H9 (cell line): ENCODE measurements at regions not wholly inside any gene's neighbourhood (a gene's known extent, or its start where the extent isn't known, plus 50 kb on each side); places are given as distances from the start of the nearest gene placed in this dataset.

Experiments
- DNase-seq: peaks from one replicate; pipeline ENCODE4 v3.0.0-alpha.2; 2017
- H2AFZ ChIP-seq: one replicate; pipeline ENCODE4 v1.6.1; 2013; ENCODE audit warnings: mild to moderate bottlenecking, low read length, control low read depth, moderate library complexity
- H2AK5ac ChIP-seq: 2 replicates; pipeline ENCODE4 v1.6.1; 2013; ENCODE audit warnings: low read length, control low read depth, mixed read lengths; ENCODE audit not compliant: insufficient read length
- H2BK120ac ChIP-seq: one replicate; pipeline ENCODE4 v1.6.1; 2013; ENCODE audit warnings: low read depth, mild to moderate bottlenecking, low read length, control low read depth, inconsistent platforms; ENCODE audit not compliant: poor library complexity, severe bottlenecking
- H2BK12ac ChIP-seq: 2 replicates; pipeline ENCODE4 v1.6.1; 2013; ENCODE audit warnings: low read length, control low read depth, mixed read lengths, low read depth; ENCODE audit not compliant: insufficient read length
- H2BK15ac ChIP-seq: 2 replicates; pipeline ENCODE4 v1.6.1; 2013; ENCODE audit warnings: low read depth, low read length, control low read depth
- H2BK20ac ChIP-seq: one replicate; pipeline ENCODE4 v1.6.1; 2013; ENCODE audit warnings: low read depth, mild to moderate bottlenecking, low read length, control low read depth, inconsistent platforms; ENCODE audit not compliant: poor library complexity, severe bottlenecking
- H2BK5ac ChIP-seq: 2 replicates; pipeline ENCODE4 v1.6.1; 2013; ENCODE audit warnings: low read length, control low read depth, mixed read lengths; ENCODE audit not compliant: insufficient read length
- H3K14ac ChIP-seq: 2 replicates; pipeline ENCODE4 v1.6.1; 2013; ENCODE audit warnings: low read length, control low read depth; ENCODE audit not compliant: insufficient read depth
- H3K18ac ChIP-seq: 2 replicates; pipeline ENCODE4 v1.6.1; 2013; ENCODE audit warnings: low read depth, mild to moderate bottlenecking, mixed read lengths, low read length, control low read depth; ENCODE audit not compliant: insufficient read length
- H3K23ac ChIP-seq: 2 replicates; pipeline ENCODE4 v1.6.1; 2013; ENCODE audit warnings: low read length, control low read depth, mixed read lengths, low read depth; ENCODE audit not compliant: insufficient read length
- H3K23me2 ChIP-seq: 2 replicates; pipeline ENCODE4 v1.6.1; 2013; ENCODE audit warnings: low read depth, mild to moderate bottlenecking, mixed read lengths, low read length, control low read depth; ENCODE audit not compliant: insufficient read length, poor library complexity, severe bottlenecking
- H3K27ac ChIP-seq: 2 replicates; pipeline ENCODE4 v1.5.1; 2013; ENCODE audit warnings: low read length, control low read depth, mixed read lengths, low read depth; ENCODE audit not compliant: insufficient read length
- H3K27me3 ChIP-seq: 2 replicates; pipeline ENCODE4 v1.6.1; 2013; ENCODE audit warnings: low read length, control low read depth, inconsistent platforms; ENCODE audit not compliant: insufficient read depth
- H3K4ac ChIP-seq: 2 replicates; pipeline ENCODE4 v1.6.1; 2013; ENCODE audit warnings: low read depth, mild to moderate bottlenecking, control low read depth, inconsistent platforms, low read length, moderate library complexity
- H3K4me1 ChIP-seq: 2 replicates; pipeline ENCODE4 v1.6.1; 2013; ENCODE audit warnings: low read length, control low read depth, inconsistent platforms; ENCODE audit not compliant: insufficient read depth
- H3K4me2 ChIP-seq: 2 replicates; pipeline ENCODE4 v1.6.1; 2013; ENCODE audit warnings: low read length, control low read depth, mixed read lengths; ENCODE audit not compliant: insufficient read length, insufficient read depth
- H3K56ac ChIP-seq: 2 replicates; pipeline ENCODE4 v1.6.1; 2013; ENCODE audit warnings: low read depth, mild to moderate bottlenecking, mixed read lengths, low read length, control low read depth; ENCODE audit not compliant: insufficient read length
- H3K79me1 ChIP-seq: 2 replicates; pipeline ENCODE4 v1.6.1; 2013; ENCODE audit warnings: low read depth, mild to moderate bottlenecking, moderate library complexity, low read length, control low read depth, inconsistent platforms; ENCODE audit not compliant: insufficient read depth, poor library complexity, severe bottlenecking
- H3K79me2 ChIP-seq: 2 replicates; pipeline ENCODE4 v1.6.1; 2013; ENCODE audit warnings: low read length, control low read depth, inconsistent platforms; ENCODE audit not compliant: insufficient read depth
- H3K9ac ChIP-seq: 2 replicates; pipeline ENCODE4 v1.6.1; 2013; ENCODE audit warnings: low read length, control low read depth, mixed read lengths; ENCODE audit not compliant: insufficient read length; ENCODE audit errors: extremely low read depth
- H3K9me3 ChIP-seq: one replicate; pipeline ENCODE4 v1.6.1; 2013; ENCODE audit warnings: low read depth, low read length, inconsistent platforms; ENCODE audit not compliant: control insufficient read depth
- H3T11ph ChIP-seq: one replicate; pipeline ENCODE4 v1.6.1; 2013; ENCODE audit warnings: mild to moderate bottlenecking, low read length, control low read depth, inconsistent platforms
- H4K20me1 ChIP-seq: one replicate; pipeline ENCODE4 v1.6.1; 2013; ENCODE audit not compliant: control insufficient read depth, insufficient read length, insufficient read depth
- H4K5ac ChIP-seq: 2 replicates; pipeline ENCODE4 v1.6.1; 2013; ENCODE audit warnings: low read depth, mild to moderate bottlenecking, mixed read lengths, low read length, control low read depth; ENCODE audit not compliant: insufficient read length
- H4K8ac ChIP-seq: replicated peaks from 2 replicates; pipeline ENCODE4 v1.6.1; 2013; ENCODE audit warnings: low read length, control low read depth, mixed read lengths, low read depth; ENCODE audit not compliant: insufficient read length
- H4K91ac ChIP-seq: 2 replicates; pipeline ENCODE4 v1.6.1; 2013; ENCODE audit warnings: low read depth, mild to moderate bottlenecking, moderate library complexity, mixed read lengths, low read length, control low read depth; ENCODE audit not compliant: insufficient read length
- H3K27ac Mint-ChIP-seq, 3 experiments: 2 replicates in 2 of 3; 3 replicates in 1 of 3; pipeline ENCODE4 v1.8.0; 2020 to 2021; ENCODE audit warnings: mixed read lengths in 3 of 3, mild to moderate bottlenecking in 1 of 3, moderate library complexity in 1 of 3
- H3K27me3 Mint-ChIP-seq: 2 replicates; pipeline ENCODE4 v1.8.0; 2021; ENCODE audit warnings: low read depth, mild to moderate bottlenecking, moderate library complexity, mixed read lengths
- H3K36me3 Mint-ChIP-seq, 3 experiments: 2 replicates in 2 of 3; 3 replicates in 1 of 3; pipeline ENCODE4 v1.8.0; 2020 to 2021; ENCODE audit warnings: low read depth in 3 of 3, mixed read lengths in 3 of 3; ENCODE audit not compliant: insufficient read depth in 1 of 3
- H3K4me1 Mint-ChIP-seq, 2 experiments: 2 replicates each; pipeline ENCODE4 v1.8.0; 2020; ENCODE audit warnings: mixed read lengths in 2 of 2
- H3K4me3 Mint-ChIP-seq, 2 experiments: 2 replicates in 1 of 2; 3 replicates in 1 of 2; pipeline ENCODE4 v1.8.0; 2020 to 2021; ENCODE audit warnings: mild to moderate bottlenecking in 2 of 2, mixed read lengths in 2 of 2, moderate library complexity in 1 of 2
- H3K9me3 Mint-ChIP-seq, 2 experiments: 2 replicates in 1 of 2; 3 replicates in 1 of 2; pipeline ENCODE4 v1.8.0; 2020; ENCODE audit warnings: mild to moderate bottlenecking in 2 of 2, mixed read lengths in 2 of 2, moderate library complexity in 1 of 2
- WGBS: extraction: QIAGEN DNeasy Blood & Tissue Kit; methylation state at CpG from one replicate; pipeline ENCODE4 v1.1.7; 2013; ENCODE audit warnings: missing lambda C conversion rate, low lambda C conversion rate, mixed read lengths; ENCODE audit not compliant: insufficient read length; ENCODE audit errors: extremely low coverage; 5-methylcytosine and 5-hydroxymethylcytosine counted together
- TF ChIP-seq, protein P1 (sequence below): fragments of 200-600 bp; sonication (generic); conservative IDR thresholded peaks from 3 replicates; pipeline ENCODE4 v1.8.0; 2021; ENCODE audit warnings: antibody characterized with exemption, mild to moderate bottlenecking

DNA sequence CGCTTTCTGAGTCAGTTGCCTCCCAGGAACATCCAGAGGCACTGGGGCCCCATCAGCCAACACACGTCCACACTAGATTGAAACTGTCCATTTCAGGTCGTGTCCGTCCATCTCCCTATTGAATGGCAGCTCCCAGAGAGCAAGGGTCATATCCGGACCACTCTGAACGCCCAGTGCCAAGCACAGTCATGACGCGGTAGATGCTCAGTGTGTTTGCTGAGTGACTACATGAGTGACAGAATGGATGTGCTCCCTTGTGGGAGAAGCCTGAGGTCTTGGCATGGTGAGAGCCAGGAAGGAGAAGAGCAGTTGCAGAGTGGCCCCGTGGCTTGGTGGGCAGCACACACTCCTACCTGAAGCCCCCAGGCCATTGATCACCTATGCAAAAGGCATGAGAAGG lies 92.5 kb upstream of the CUX1 start:
- no peak for DNase-seq
- H2BK5ac ChIP-seq, result no peak overlapping the region
- no peak overlapping the region for H2BK15ac ChIP-seq
- peaks cover 0 to 4% (median 3%) of the 10 kb centered on the region in 3 experiments; a peak in 3 of 7 replicates for H3K36me3 Mint-ChIP-seq
- WGBS, result no CpG with 5 or more reads among the region's 9 CpGs
- no peaks in the 10 kb centered on the region; the same call in none of the 2 replicates for H3K27me3 ChIP-seq
- peaks cover 7% of the 10 kb centered on the region for H3K27me3 Mint-ChIP-seq
- H2BK12ac ChIP-seq, result no peak overlapping the region
- H3K18ac ChIP-seq, result no peak overlapping the region
- no peak overlapping the region for H3K14ac ChIP-seq
- TF ChIP-seq, protein P1, sequence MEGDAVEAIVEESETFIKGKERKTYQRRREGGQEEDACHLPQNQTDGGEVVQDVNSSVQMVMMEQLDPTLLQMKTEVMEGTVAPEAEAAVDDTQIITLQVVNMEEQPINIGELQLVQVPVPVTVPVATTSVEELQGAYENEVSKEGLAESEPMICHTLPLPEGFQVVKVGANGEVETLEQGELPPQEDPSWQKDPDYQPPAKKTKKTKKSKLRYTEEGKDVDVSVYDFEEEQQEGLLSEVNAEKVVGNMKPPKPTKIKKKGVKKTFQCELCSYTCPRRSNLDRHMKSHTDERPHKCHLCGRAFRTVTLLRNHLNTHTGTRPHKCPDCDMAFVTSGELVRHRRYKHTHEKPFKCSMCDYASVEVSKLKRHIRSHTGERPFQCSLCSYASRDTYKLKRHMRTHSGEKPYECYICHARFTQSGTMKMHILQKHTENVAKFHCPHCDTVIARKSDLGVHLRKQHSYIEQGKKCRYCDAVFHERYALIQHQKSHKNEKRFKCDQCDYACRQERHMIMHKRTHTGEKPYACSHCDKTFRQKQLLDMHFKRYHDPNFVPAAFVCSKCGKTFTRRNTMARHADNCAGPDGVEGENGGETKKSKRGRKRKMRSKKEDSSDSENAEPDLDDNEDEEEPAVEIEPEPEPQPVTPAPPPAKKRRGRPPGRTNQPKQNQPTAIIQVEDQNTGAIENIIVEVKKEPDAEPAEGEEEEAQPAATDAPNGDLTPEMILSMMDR, result no peak
- H3K9me3 Mint-ChIP-seq, result peaks cover 6% of the 10 kb centered on the region in 2 experiments
- H3K9ac ChIP-seq, result no peak overlapping the region
- no peak overlapping the region for H3K56ac ChIP-seq
- no peaks in the 10 kb centered on the region for H3K23me2 ChIP-seq
- H4K8ac ChIP-seq, result no peak overlapping the region
- H2BK120ac ChIP-seq, result no peak overlapping the region
- H3K4ac ChIP-seq, result no peak overlapping the region
- H3K27ac ChIP-seq, result no peak overlapping the region
- H3K79me1 ChIP-seq, result no peaks in the 10 kb centered on the region
- no peak overlapping the region for H2AK5ac ChIP-seq
- H2AFZ ChIP-seq, result no peak overlapping the region
- H3K4me1 Mint-ChIP-seq, result peaks cover 2 to 7% of the 10 kb centered on the region in 2 experiments; a peak in 1 of 4 replicates
- no peaks in the 10 kb centered on the region for H4K20me1 ChIP-seq
- no peak overlapping the region for H3K4me2 ChIP-seq
- no peak overlapping the region for H4K5ac ChIP-seq
- no peaks in the 10 kb centered on the region; the same call in 1 of the 2 replicates for H3K4me1 ChIP-seq
- no peak overlapping the region for H2BK20ac ChIP-seq
- H3K9me3 ChIP-seq, result no peaks in the 10 kb centered on the region
- no peak overlapping the region for H3K4me3 Mint-ChIP-seq
- H4K91ac ChIP-seq, result no peak overlapping the region
- no peak overlapping the region for H3K27ac Mint-ChIP-seq
- H3T11ph ChIP-seq, result no peak overlapping the region
- no peak overlapping the region for H3K23ac ChIP-seq
- no peaks in the 10 kb centered on the region for H3K79me2 ChIP-seq
